SK-N-SH (cell line): ENCODE measurements at regions not wholly inside any gene's neighbourhood (a gene's known extent, or its start where the extent isn't known, plus 50 kb on each side); places are given as distances from the start of the nearest gene placed in this dataset.

ENCODE experiments used
- CHD2 ChIP-seq: fragments of 150-350 bp; IDR thresholded peaks from 2 replicates; pipeline ENCODE4 v1.6.1; 2018; ENCODE audit warnings: low read length; ENCODE audit not compliant: partially characterized antibody
- EP300 ChIP-seq, 2 experiments: IDR thresholded peaks; 2 replicates each; pipeline versions ENCODE4 v1.4.0 to v1.6.1; 2012; ENCODE audit warnings: borderline replicate concordance in 1 of 2, low read depth in 1 of 2, low read length in 1 of 2
- EZH2phosphoT487 ChIP-seq: fragments of 200-600 bp; sonication (generic); IDR thresholded peaks from 2 replicates; pipeline ENCODE4 v1.6.1; 2017; ENCODE audit warnings: low read depth, mixed run types, mild to moderate bottlenecking, antibody characterized with exemption, moderate library complexity, borderline replicate concordance
- FOXJ3 ChIP-seq: sonication (generic); formaldehyde crosslinking; IDR thresholded peaks from 2 replicates; pipeline ENCODE4 v1.5.1; 2020; ENCODE audit warnings: mild to moderate bottlenecking, missing genetic modification reagents
- GABPA ChIP-seq: IDR thresholded peaks from 2 replicates; pipeline ENCODE4 v1.4.0; 2012; ENCODE audit warnings: low read depth, mild to moderate bottlenecking
- GATA2 ChIP-seq: sonication (generic); formaldehyde crosslinking; IDR thresholded peaks from 2 replicates; pipeline ENCODE4 v1.5.0; 2020; ENCODE audit warnings: mild to moderate bottlenecking, missing genetic modification reagents
- MEF2A ChIP-seq: IDR thresholded peaks from 2 replicates; pipeline ENCODE4 v1.4.0; 2012; ENCODE audit warnings: low read depth, borderline replicate concordance
- POLR2AphosphoS5 ChIP-seq: IDR thresholded peaks from 2 replicates; pipeline ENCODE4 v1.6.1; 2012; ENCODE audit warnings: low read depth, low read length
- RAD21 ChIP-seq: IDR thresholded peaks from 2 replicates; pipeline ENCODE4 v1.6.1; 2012; ENCODE audit warnings: mild to moderate bottlenecking, low read length
- RFX5 ChIP-seq: IDR thresholded peaks from 2 replicates; pipeline ENCODE4 v1.6.1; 2012; ENCODE audit warnings: mild to moderate bottlenecking, improper control_type of control experiment, low read length
- TF ChIP-seq, protein P1 (sequence below): IDR thresholded peaks from 2 replicates; pipeline ENCODE4 v1.6.1; 2012; ENCODE audit warnings: mild to moderate bottlenecking, low read depth, low read length, moderate library complexity
- TF ChIP-seq, protein P2 (sequence below): fragments of 200-600 bp; sonication (generic); IDR thresholded peaks from 2 replicates; pipeline ENCODE4 v1.6.1; 2017; ENCODE audit warnings: antibody characterized with exemption, mild to moderate bottlenecking, moderate library complexity
- TF ChIP-seq, protein P3 (sequence below): fragments of 150-350 bp; IDR thresholded peaks from 2 replicates; pipeline ENCODE4 v1.6.1; 2017; ENCODE audit warnings: antibody characterized with exemption, low read length, low read depth, borderline replicate concordance

DNA sequence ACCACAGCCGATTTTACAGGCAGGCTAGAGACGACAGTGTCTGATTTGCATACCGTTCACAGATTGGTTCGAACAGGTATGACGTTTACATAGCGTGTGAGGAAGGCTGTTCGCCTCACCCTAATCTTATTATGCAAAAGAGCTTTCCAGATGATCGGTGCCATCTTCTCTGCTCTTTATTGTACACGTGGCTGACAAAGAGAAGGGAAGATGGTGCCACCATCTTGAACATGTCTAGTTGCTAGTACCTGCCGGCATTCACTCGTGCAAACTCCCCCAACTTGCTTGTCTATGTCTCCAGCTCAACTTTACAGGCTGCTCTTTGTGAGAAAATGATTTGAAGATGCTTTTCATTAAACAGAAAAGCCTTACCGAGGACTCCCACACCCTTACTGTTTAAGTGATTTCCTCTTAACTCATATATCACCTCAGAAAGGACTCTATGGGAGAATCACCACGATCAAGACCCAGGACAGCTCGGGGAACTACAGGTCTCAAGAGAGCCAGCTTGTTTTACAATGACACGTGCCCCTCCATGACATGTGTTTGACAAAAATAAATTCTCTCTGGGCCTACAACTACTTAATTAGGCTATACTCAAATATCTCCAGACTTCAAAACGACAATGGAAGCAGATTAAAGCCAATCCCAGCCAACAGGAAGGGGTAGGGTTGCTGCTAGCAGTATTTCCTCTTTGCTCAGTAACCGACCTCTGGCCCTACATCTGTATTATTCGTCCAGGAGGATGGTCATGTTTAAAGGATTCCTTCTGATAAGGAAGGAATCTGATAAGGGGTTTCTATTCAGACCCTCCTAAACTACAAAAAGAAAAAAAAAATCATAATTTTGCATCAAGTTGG, 480.6 kb downstream of the TMEM114 start:
- no peak for TF ChIP-seq EP300 (IDR thresholded peaks at IDR 0.05; ENCODE audit: borderline replicate concordance in 1 of 2, low read depth in 1 of 2, low read length in 1 of 2)
- TF ChIP-seq, protein P1, sequence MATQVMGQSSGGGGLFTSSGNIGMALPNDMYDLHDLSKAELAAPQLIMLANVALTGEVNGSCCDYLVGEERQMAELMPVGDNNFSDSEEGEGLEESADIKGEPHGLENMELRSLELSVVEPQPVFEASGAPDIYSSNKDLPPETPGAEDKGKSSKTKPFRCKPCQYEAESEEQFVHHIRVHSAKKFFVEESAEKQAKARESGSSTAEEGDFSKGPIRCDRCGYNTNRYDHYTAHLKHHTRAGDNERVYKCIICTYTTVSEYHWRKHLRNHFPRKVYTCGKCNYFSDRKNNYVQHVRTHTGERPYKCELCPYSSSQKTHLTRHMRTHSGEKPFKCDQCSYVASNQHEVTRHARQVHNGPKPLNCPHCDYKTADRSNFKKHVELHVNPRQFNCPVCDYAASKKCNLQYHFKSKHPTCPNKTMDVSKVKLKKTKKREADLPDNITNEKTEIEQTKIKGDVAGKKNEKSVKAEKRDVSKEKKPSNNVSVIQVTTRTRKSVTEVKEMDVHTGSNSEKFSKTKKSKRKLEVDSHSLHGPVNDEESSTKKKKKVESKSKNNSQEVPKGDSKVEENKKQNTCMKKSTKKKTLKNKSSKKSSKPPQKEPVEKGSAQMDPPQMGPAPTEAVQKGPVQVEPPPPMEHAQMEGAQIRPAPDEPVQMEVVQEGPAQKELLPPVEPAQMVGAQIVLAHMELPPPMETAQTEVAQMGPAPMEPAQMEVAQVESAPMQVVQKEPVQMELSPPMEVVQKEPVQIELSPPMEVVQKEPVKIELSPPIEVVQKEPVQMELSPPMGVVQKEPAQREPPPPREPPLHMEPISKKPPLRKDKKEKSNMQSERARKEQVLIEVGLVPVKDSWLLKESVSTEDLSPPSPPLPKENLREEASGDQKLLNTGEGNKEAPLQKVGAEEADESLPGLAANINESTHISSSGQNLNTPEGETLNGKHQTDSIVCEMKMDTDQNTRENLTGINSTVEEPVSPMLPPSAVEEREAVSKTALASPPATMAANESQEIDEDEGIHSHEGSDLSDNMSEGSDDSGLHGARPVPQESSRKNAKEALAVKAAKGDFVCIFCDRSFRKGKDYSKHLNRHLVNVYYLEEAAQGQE = no peak
- TF ChIP-seq, protein P2, sequence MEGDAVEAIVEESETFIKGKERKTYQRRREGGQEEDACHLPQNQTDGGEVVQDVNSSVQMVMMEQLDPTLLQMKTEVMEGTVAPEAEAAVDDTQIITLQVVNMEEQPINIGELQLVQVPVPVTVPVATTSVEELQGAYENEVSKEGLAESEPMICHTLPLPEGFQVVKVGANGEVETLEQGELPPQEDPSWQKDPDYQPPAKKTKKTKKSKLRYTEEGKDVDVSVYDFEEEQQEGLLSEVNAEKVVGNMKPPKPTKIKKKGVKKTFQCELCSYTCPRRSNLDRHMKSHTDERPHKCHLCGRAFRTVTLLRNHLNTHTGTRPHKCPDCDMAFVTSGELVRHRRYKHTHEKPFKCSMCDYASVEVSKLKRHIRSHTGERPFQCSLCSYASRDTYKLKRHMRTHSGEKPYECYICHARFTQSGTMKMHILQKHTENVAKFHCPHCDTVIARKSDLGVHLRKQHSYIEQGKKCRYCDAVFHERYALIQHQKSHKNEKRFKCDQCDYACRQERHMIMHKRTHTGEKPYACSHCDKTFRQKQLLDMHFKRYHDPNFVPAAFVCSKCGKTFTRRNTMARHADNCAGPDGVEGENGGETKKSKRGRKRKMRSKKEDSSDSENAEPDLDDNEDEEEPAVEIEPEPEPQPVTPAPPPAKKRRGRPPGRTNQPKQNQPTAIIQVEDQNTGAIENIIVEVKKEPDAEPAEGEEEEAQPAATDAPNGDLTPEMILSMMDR = no peak
- no peak for TF ChIP-seq CHD2
- no peak for TF ChIP-seq FOXJ3 (CRISPR knock-in tag)
- no peak for TF ChIP-seq RFX5
- no peak for TF ChIP-seq RAD21
- TF ChIP-seq EZH2phosphoT487 = no peak
- TF ChIP-seq, protein P3, sequence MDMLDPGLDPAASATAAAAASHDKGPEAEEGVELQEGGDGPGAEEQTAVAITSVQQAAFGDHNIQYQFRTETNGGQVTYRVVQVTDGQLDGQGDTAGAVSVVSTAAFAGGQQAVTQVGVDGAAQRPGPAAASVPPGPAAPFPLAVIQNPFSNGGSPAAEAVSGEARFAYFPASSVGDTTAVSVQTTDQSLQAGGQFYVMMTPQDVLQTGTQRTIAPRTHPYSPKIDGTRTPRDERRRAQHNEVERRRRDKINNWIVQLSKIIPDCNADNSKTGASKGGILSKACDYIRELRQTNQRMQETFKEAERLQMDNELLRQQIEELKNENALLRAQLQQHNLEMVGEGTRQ = no peak
- TF ChIP-seq GABPA = no peak
- TF ChIP-seq MEF2A = no peak
- no peak for TF ChIP-seq POLR2AphosphoS5
- TF ChIP-seq GATA2 (CRISPR knock-in tag) = no peak
